ENCODE measurements at regions not wholly inside any gene's neighbourhood (a gene's known extent, or its start where the extent isn't known, plus 50 kb on each side); places are given as distances from the start of the nearest gene placed in this dataset.

DNA sequence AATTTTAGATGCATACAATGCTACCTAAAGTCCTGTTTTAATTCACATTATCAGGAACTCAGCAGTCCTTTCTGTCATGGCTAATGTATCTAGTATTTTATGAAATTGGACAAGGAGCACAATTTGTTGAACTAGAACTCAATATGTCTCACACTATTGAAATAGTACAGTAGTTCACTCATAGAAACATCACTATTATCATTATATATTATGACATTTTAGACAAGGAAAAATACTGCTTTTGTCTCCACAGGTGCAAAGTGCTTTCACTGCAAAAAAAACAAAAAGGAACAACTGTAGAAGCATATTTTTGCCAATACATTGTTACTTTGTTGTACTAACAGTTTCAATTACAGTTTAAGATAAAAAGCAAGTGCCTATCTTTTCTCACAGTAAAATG, 419.2 kb upstream of the CDH19 start:
- H3K27ac ChIP-seq (ENCODE audit: low read depth, low read length): no peak overlapping the region
- H3K27me3 ChIP-seq (ENCODE audit: insufficient read depth, low read length): no peaks in the 10 kb centered on the region
- no peak overlapping the region for H3K4me3 ChIP-seq (ENCODE audit: insufficient read depth, low read length)
- H3K4me1 ChIP-seq (ENCODE audit: insufficient read depth, low read length): no peaks in the 10 kb centered on the region
- no peak for DNase-seq (ENCODE audit: insufficient read length, low spot score, missing footprints)
- no peaks in the 10 kb centered on the region for H4K20me1 ChIP-seq (ENCODE audit: insufficient read depth, low read length)
- no peaks in the 10 kb centered on the region for H3K79me2 ChIP-seq (ENCODE audit: insufficient read depth, low read length)
- H3K36me3 ChIP-seq (ENCODE audit: insufficient read depth, low read length): no peaks in the 10 kb centered on the region
- no peaks in the 10 kb centered on the region for H3K9me3 ChIP-seq (ENCODE audit: low read depth, low read length)
- H2AFZ ChIP-seq (ENCODE audit: low read length): no peak overlapping the region
- no peak overlapping the region for H3K4me2 ChIP-seq (ENCODE audit: insufficient read depth, low read length)
- TF ChIP-seq, protein P1, sequence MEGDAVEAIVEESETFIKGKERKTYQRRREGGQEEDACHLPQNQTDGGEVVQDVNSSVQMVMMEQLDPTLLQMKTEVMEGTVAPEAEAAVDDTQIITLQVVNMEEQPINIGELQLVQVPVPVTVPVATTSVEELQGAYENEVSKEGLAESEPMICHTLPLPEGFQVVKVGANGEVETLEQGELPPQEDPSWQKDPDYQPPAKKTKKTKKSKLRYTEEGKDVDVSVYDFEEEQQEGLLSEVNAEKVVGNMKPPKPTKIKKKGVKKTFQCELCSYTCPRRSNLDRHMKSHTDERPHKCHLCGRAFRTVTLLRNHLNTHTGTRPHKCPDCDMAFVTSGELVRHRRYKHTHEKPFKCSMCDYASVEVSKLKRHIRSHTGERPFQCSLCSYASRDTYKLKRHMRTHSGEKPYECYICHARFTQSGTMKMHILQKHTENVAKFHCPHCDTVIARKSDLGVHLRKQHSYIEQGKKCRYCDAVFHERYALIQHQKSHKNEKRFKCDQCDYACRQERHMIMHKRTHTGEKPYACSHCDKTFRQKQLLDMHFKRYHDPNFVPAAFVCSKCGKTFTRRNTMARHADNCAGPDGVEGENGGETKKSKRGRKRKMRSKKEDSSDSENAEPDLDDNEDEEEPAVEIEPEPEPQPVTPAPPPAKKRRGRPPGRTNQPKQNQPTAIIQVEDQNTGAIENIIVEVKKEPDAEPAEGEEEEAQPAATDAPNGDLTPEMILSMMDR (IDR thresholded peaks at IDR 0.05; ENCODE audit: extremely low read depth, low read depth, low read length): no peak

DNA sequence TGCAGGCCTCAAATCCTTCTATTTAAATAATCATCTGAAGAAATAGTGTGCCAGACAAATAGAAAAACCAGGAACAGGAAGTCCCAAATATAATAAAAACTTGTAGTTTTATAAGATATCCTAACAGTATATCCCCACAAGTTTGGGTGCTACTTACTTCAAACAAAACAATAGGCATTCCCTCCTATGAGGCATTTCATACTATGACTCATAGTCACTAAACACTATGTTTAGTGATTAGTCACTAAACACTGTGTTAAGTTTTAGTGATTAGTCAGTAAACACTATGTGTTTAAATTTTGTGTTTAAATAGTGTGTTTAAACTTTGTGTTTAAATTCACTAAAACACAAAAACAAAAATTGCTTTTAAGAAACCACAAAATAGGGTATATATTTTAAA, 407.0 kb upstream of the CDH19 start:
- no peak for DNase-seq (ENCODE audit: insufficient read length, low spot score, missing footprints)
- Histone ChIP-seq H4K20me1 (ENCODE audit: insufficient read depth, low read length) (no peaks in the 10 kb centered on the region), H3K4me1 (ENCODE audit: insufficient read depth, low read length) (no peaks in the 10 kb centered on the region), H2AFZ (ENCODE audit: low read length) (no peak overlapping the region), H3K36me3 (ENCODE audit: insufficient read depth, low read length) (no peaks in the 10 kb centered on the region), H3K4me2 (ENCODE audit: insufficient read depth, low read length) (no peak overlapping the region), H3K27ac (ENCODE audit: low read depth, low read length) (no peak overlapping the region), H3K9me3 (ENCODE audit: low read depth, low read length) (no peaks in the 10 kb centered on the region), H3K27me3 (ENCODE audit: insufficient read depth, low read length) (no peaks in the 10 kb centered on the region), H3K4me3 (ENCODE audit: insufficient read depth, low read length) (no peak overlapping the region), H3K79me2 (ENCODE audit: insufficient read depth, low read length) (no peaks in the 10 kb centered on the region)
- TF ChIP-seq, protein P1 (IDR thresholded peaks at IDR 0.05; ENCODE audit: extremely low read depth, low read depth, low read length): no peak

DNA sequence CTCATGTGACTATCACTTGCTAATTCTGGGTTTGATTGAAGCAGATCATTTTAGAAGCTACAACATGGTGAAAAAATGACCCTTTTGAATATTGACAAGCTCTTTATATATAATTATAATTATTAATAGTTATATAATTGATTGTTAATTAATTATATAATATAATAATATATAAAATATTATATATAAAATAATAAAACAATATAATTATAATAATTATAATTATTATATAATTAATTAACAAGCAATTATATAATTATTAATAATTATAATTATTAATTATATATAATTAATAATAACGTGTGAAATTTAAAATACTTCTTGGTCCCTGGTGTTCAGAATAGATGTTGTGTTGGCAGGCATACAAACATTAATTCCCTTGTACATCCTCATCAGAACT, 404.1 kb upstream of the CDH19 start:
- no peaks in the 10 kb centered on the region for H3K4me1 ChIP-seq (ENCODE audit: insufficient read depth, low read length)
- no peaks in the 10 kb centered on the region for H3K9me3 ChIP-seq (ENCODE audit: low read depth, low read length)
- H3K4me2 ChIP-seq (ENCODE audit: insufficient read depth, low read length): no peak overlapping the region
- no peaks in the 10 kb centered on the region for H3K79me2 ChIP-seq (ENCODE audit: insufficient read depth, low read length)
- no peak overlapping the region for H3K4me3 ChIP-seq (ENCODE audit: insufficient read depth, low read length)
- H2AFZ ChIP-seq (ENCODE audit: low read length): no peak overlapping the region
- no peaks in the 10 kb centered on the region for H4K20me1 ChIP-seq (ENCODE audit: insufficient read depth, low read length)
- H3K27me3 ChIP-seq (ENCODE audit: insufficient read depth, low read length): no peaks in the 10 kb centered on the region
- DNase-seq (ENCODE audit: insufficient read length, low spot score, missing footprints): no peak
- TF ChIP-seq, protein P1 (IDR thresholded peaks at IDR 0.05; ENCODE audit: extremely low read depth, low read depth, low read length): no peak
- H3K27ac ChIP-seq (ENCODE audit: low read depth, low read length): no peak overlapping the region
- H3K36me3 ChIP-seq (ENCODE audit: insufficient read depth, low read length): no peaks in the 10 kb centered on the region

DNA sequence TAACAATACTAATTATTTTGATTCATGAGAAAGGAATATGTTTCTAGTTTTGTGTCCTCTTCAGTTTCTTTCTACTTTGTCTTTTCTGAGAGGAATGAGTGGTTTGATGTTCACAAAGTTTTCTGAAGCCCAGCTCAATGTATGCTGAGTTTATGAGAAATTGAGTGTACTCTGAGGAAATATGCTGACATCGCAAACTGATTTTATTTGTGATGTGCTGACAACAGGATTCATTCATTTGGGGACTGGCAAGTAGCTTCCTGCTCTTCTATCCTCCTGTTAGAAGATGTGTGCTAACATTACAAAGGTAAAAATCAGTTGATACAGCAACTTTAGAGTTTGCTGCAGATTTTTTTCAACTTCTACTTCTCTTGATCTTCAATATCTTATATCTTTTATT, 403.2 kb upstream of the CDH19 start:
- no peaks in the 10 kb centered on the region for H4K20me1 ChIP-seq (ENCODE audit: insufficient read depth, low read length)

More for the DNA sequence above, 403.2 kb upstream of the CDH19 start:
- no peaks in the 10 kb centered on the region for H3K4me1 ChIP-seq (ENCODE audit: insufficient read depth, low read length)
- H3K79me2 ChIP-seq (ENCODE audit: insufficient read depth, low read length): no peaks in the 10 kb centered on the region
- H3K27me3 ChIP-seq (ENCODE audit: insufficient read depth, low read length): no peaks in the 10 kb centered on the region
- H3K27ac ChIP-seq (ENCODE audit: low read depth, low read length): no peak overlapping the region
- H2AFZ ChIP-seq (ENCODE audit: low read length): no peak overlapping the region
- DNase-seq (ENCODE audit: insufficient read length, low spot score, missing footprints): no peak
- no peak overlapping the region for H3K4me2 ChIP-seq (ENCODE audit: insufficient read depth, low read length)
- H3K36me3 ChIP-seq (ENCODE audit: insufficient read depth, low read length): no peaks in the 10 kb centered on the region
- TF ChIP-seq, protein P1 (IDR thresholded peaks at IDR 0.05; ENCODE audit: extremely low read depth, low read depth, low read length): no peak
- H3K4me3 ChIP-seq (ENCODE audit: insufficient read depth, low read length): no peak overlapping the region
- H3K9me3 ChIP-seq (ENCODE audit: low read depth, low read length): no peaks in the 10 kb centered on the region
